Ishikawa (cell line): ENCODE measurements at regions not wholly inside any gene's neighbourhood (a gene's known extent, or its start where the extent isn't known, plus 50 kb on each side); places are given as distances from the start of the nearest gene placed in this dataset.

Experiments used
- CEBPB ChIP-seq: IDR thresholded peaks from 2 replicates; pipeline ENCODE4 v1.6.1; 2012
- CREB1 ChIP-seq: IDR thresholded peaks from 2 replicates; pipeline ENCODE4 v1.6.1; 2012; ENCODE audit warnings: low read depth
- EGR1 ChIP-seq: IDR thresholded peaks from 2 replicates; pipeline ENCODE4 v1.6.1; 2012
- EP300 ChIP-seq: IDR thresholded peaks from 2 replicates; pipeline ENCODE4 v1.6.1; 2012; ENCODE audit warnings: borderline replicate concordance
- FOXM1 ChIP-seq: IDR thresholded peaks from 2 replicates; pipeline ENCODE4 v1.6.1; 2012; ENCODE audit warnings: low read depth, borderline replicate concordance
- NFIC ChIP-seq: IDR thresholded peaks from 2 replicates; pipeline ENCODE4 v1.6.1; 2012
- RAD21 ChIP-seq: IDR thresholded peaks from 2 replicates; pipeline ENCODE4 v1.6.1; 2012; ENCODE audit warnings: low read depth
- TAF1 ChIP-seq: IDR thresholded peaks from 2 replicates; pipeline ENCODE4 v1.6.1; 2012; ENCODE audit warnings: low read depth, mild to moderate bottlenecking
- TCF12 ChIP-seq: IDR thresholded peaks from 2 replicates; pipeline ENCODE4 v1.6.1; 2012; ENCODE audit warnings: low read depth
- TEAD4 ChIP-seq: IDR thresholded peaks from 2 replicates; pipeline ENCODE4 v1.6.1; 2012
- YY1 ChIP-seq: IDR thresholded peaks from 2 replicates; pipeline ENCODE4 v1.6.1; 2012; ENCODE audit warnings: low read depth
- ZBTB7A ChIP-seq: IDR thresholded peaks from 2 replicates; pipeline ENCODE4 v1.6.1; 2012; ENCODE audit warnings: low read depth
- TF ChIP-seq, protein P1 (sequence below): IDR thresholded peaks from 2 replicates; pipeline ENCODE4 v1.6.1; 2012
- TF ChIP-seq, protein P2 (sequence below): IDR thresholded peaks from 2 replicates; pipeline ENCODE4 v1.6.1; 2012
- TF ChIP-seq, protein P3 (sequence below): IDR thresholded peaks from 2 replicates; pipeline ENCODE4 v1.6.1; 2012; ENCODE audit warnings: low read depth, mild to moderate bottlenecking

DNA sequence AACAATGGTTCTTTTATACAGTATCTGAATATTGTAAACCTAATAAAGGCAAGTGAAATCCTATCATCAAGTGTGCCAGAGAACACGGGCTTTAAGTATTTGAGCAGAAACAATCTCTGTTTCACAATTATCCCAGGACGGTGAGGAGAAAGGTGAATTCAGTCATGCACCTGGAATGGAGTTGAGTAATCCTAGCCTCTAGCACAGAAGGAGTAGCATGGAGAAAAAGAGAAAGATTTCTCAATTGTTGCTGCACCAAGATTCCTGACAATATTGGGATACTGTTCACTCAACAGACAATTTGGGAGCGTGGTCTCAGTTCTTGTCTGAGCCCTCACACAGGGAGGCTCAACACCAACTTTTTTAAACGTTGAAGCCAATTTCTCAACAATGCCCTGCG lies 510.6 kb downstream of the SOX11 start:
- TF ChIP-seq TCF12 (no peak), FOXM1 (no peak), TEAD4 (no peak), ZBTB7A (no peak), RAD21 (no peak)

DNA sequence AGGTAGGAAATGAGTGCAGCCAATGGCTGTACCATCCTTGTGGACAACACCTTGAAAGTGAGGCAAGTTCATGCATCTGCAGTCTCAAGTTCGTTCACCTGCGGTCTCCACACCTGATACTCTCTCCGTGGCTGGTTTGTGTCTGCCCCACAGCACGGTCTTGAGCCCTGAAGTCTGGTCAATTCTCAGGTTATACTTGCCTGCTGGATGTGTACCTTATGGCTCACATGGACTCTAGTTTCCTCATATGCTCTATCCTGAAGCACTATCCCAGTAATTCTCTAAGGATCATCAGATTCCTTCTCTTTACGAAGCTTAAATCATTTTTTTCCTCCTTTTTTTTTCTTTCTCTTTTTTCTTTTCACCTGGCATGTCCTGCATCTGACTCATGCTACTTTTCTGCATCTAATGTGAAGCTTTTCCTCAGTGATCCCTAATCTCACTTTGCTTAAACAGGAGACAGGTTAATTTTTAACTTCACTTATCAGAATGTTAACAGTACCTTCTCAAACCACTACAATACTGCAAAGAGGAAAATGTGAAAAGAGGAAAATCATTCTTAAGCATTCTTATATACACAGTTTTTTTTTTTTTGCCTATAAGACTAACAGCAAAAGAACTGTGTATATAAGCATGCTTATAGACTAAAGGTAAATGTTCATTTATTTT lies 511.2 kb downstream of the SOX11 start:
- TF ChIP-seq TAF1 (no peak), ZBTB7A (no peak), CREB1 (no peak)
- TF ChIP-seq, protein P1, sequence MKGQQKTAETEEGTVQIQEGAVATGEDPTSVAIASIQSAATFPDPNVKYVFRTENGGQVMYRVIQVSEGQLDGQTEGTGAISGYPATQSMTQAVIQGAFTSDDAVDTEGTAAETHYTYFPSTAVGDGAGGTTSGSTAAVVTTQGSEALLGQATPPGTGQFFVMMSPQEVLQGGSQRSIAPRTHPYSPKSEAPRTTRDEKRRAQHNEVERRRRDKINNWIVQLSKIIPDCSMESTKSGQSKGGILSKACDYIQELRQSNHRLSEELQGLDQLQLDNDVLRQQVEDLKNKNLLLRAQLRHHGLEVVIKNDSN = no peak

DNA sequence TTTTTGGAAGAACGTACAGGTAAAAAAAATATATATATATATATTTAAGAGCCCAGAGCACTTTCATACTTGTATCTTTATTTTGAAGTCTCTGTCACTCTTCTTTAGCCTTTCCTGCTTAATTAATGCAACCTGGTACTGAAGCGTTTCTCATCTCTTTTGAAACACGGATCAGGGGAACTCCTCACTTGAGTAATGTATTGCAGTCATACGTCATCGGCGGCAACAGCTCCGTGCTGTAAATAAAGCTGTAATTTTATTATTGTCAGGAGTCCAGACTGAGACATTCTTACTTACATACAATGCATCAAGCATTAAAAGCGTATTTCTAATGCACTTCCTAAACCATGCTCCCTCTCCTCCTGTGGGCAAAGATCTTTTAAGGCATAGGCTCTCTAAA lies 514.7 kb downstream of the SOX11 start:
- TF ChIP-seq RAD21 (no peak), TAF1 (no peak), EGR1 (no peak), FOXM1 (no peak), EP300 (no peak), CEBPB (no peak), NFIC (no peak), TCF12 (no peak), ZBTB7A (no peak), TEAD4 (no peak), CREB1 (no peak)
- TF ChIP-seq, protein P2, sequence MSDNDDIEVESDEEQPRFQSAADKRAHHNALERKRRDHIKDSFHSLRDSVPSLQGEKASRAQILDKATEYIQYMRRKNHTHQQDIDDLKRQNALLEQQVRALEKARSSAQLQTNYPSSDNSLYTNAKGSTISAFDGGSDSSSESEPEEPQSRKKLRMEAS = no peak
- TF ChIP-seq, protein P1 = no peak

DNA sequence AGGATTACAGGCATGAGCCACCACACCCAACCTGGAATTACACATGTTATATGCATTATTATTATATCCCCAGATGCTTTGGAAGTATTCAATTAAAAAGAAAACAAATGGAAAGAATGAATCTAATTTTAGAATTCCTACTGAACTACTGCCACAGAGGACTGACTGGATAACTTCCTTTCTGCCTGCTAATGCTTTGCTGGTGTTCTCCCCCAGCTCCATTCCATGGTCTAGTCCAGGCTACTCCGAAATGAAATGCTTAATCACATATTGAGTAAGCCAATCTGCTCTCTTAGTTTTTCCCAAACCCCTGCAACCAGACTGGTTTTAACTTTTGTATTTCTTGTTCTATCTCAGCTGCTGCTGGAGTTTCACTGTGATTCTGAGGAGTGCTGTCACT lies 519.1 kb downstream of the SOX11 start:
- TF ChIP-seq RAD21 (no peak), EGR1 (no peak), TCF12 (no peak), ZBTB7A (no peak), EP300 (no peak), YY1 (no peak), FOXM1 (no peak), CREB1 (no peak), TAF1 (no peak), CEBPB (no peak), NFIC (no peak)
- TF ChIP-seq, protein P1 = no peak
- TF ChIP-seq, protein P3, sequence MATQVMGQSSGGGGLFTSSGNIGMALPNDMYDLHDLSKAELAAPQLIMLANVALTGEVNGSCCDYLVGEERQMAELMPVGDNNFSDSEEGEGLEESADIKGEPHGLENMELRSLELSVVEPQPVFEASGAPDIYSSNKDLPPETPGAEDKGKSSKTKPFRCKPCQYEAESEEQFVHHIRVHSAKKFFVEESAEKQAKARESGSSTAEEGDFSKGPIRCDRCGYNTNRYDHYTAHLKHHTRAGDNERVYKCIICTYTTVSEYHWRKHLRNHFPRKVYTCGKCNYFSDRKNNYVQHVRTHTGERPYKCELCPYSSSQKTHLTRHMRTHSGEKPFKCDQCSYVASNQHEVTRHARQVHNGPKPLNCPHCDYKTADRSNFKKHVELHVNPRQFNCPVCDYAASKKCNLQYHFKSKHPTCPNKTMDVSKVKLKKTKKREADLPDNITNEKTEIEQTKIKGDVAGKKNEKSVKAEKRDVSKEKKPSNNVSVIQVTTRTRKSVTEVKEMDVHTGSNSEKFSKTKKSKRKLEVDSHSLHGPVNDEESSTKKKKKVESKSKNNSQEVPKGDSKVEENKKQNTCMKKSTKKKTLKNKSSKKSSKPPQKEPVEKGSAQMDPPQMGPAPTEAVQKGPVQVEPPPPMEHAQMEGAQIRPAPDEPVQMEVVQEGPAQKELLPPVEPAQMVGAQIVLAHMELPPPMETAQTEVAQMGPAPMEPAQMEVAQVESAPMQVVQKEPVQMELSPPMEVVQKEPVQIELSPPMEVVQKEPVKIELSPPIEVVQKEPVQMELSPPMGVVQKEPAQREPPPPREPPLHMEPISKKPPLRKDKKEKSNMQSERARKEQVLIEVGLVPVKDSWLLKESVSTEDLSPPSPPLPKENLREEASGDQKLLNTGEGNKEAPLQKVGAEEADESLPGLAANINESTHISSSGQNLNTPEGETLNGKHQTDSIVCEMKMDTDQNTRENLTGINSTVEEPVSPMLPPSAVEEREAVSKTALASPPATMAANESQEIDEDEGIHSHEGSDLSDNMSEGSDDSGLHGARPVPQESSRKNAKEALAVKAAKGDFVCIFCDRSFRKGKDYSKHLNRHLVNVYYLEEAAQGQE = no peak

DNA sequence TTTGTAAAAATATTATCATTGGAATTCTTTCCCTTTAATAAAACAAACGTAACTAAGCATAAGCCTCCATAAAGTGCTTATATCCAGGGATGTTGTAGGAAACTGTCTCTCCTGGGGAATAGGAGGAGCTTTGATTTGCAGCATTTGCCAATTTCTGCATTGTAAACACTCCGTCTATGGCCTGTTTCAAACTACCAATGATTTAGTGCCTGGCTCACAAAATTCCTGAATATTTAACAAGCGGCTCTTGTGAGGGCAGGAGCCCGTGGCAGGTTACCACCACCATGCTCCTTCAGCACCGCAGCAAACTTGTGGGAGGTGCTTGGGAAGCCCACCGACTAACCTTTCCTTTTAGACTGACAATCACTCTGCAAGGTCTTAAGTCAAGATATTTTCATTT lies 520.3 kb downstream of the SOX11 start:
- TF ChIP-seq FOXM1 = no peak
- no peak for TF ChIP-seq YY1
- TF ChIP-seq, protein P1 = no peak
- no peak for TF ChIP-seq RAD21
- no peak for TF ChIP-seq TEAD4
- TF ChIP-seq CREB1 = no peak
- TF ChIP-seq, protein P3 = no peak
- TF ChIP-seq EP300 = no peak
- no peak for TF ChIP-seq ZBTB7A
